IMR-90 (cell line): ENCODE measurements at regions not wholly inside any gene's neighbourhood (a gene's known extent, or its start where the extent isn't known, plus 50 kb on each side); places are given as distances from the start of the nearest gene placed in this dataset.

Source experiments
- ATAC-seq: fragments of 200-7000 bp; cut with Tn5 transposase; 2 replicates; pipeline ENCODE4 v1.9.1; 2020; ENCODE audit warnings: low read depth, mild to moderate bottlenecking, moderate library complexity
- BruUV-seq: library from RNA; stranded (reverse); fragments of 400-500 nt; replicated peaks from 2 replicates; lab custom pipeline; 2021; lab: Mats Ljungman, UMichigan
- CTCF ChIA-PET: fragments of 300-600 bp; formaldehyde crosslinking; extraction: SDS; loops from one replicate; lab custom pipeline; 2021; ENCODE audit warnings: antibody characterized with exemption; lab: Yijun Ruan, JAX
- POLR2A ChIA-PET: fragments of 300-600 bp; sonication (Branson Sonifier 250); formaldehyde crosslinking; loops from one replicate; lab custom pipeline; 2022; ENCODE audit warnings: antibody characterized with exemption; ENCODE audit not compliant: unreplicated experiment; lab: Charles Lee
- DNase-seq: peaks from one replicate; pipeline ENCODE4 v3.0.0; 2013
- H2AFZ ChIP-seq: replicated peaks from 2 replicates; pipeline ENCODE3; 2013; ENCODE audit warnings: low read length, mild to moderate bottlenecking; ENCODE audit not compliant: poor library complexity
- H2AK5ac ChIP-seq: 2 replicates; pipeline ENCODE4 v1.6.1; 2013; ENCODE audit warnings: low read depth, low read length, inconsistent platforms
- H2AK9ac ChIP-seq: replicated peaks from 2 replicates; pipeline ENCODE3; 2013; ENCODE audit warnings: mild to moderate bottlenecking, low read depth, low read length, moderate library complexity; ENCODE audit not compliant: poor library complexity
- H2BK120ac ChIP-seq: 2 replicates; pipeline ENCODE4 v1.6.1; 2013; ENCODE audit warnings: low read depth, low read length, inconsistent platforms
- H2BK15ac ChIP-seq: 3 replicates; pipeline ENCODE4 v1.6.1; 2013; ENCODE audit warnings: low read depth, low read length, inconsistent platforms
- H2BK20ac ChIP-seq: 2 replicates; pipeline ENCODE4 v1.6.1; 2013; ENCODE audit warnings: low read depth, mild to moderate bottlenecking, inconsistent platforms, low read length, moderate library complexity
- H2BK5ac ChIP-seq: 2 replicates; pipeline ENCODE4 v1.6.1; 2013; ENCODE audit warnings: mild to moderate bottlenecking, low read depth, low read length, inconsistent platforms; ENCODE audit not compliant: poor library complexity, severe bottlenecking
- H3K14ac ChIP-seq: replicated peaks from 2 replicates; pipeline ENCODE4 v1.6.1; 2013; ENCODE audit warnings: low read depth, low read length, inconsistent platforms
- H3K18ac ChIP-seq: 2 replicates; pipeline ENCODE4 v1.6.1; 2013; ENCODE audit warnings: low read depth, low read length, control low read depth
- H3K23ac ChIP-seq: 2 replicates; pipeline ENCODE4 v1.6.1; 2013; ENCODE audit warnings: low read depth, low read length, inconsistent platforms
- H3K27ac ChIP-seq: 2 replicates; pipeline ENCODE4 v1.5.1; 2013; ENCODE audit warnings: mild to moderate bottlenecking, control low read depth, low read length; ENCODE audit not compliant: insufficient read depth
- H3K27me3 ChIP-seq: 2 replicates; pipeline ENCODE4 v1.6.1; 2013; ENCODE audit warnings: low read length; ENCODE audit not compliant: control insufficient read depth, insufficient read depth
- H3K36me3 ChIP-seq: 2 replicates; pipeline ENCODE4 v1.6.1; 2013; ENCODE audit warnings: low read length, mixed read lengths; ENCODE audit not compliant: control insufficient read depth, insufficient read depth
- H3K4ac ChIP-seq: 2 replicates; pipeline ENCODE4 v1.6.1; 2013; ENCODE audit warnings: low read depth, low read length, inconsistent platforms
- H3K4me1 ChIP-seq: 2 replicates; pipeline ENCODE4 v1.6.1; 2013; ENCODE audit warnings: low read length, mixed read lengths; ENCODE audit not compliant: control insufficient read depth, insufficient read depth
- H3K4me2 ChIP-seq: 2 replicates; pipeline ENCODE4 v1.6.1; 2013; ENCODE audit warnings: low read depth, mild to moderate bottlenecking, control low read depth, low read length, moderate library complexity
- H3K4me3 ChIP-seq: 2 replicates; pipeline ENCODE4 v1.5.1; 2013; ENCODE audit warnings: low read depth, mild to moderate bottlenecking, control low read depth, low read length, moderate library complexity; ENCODE audit not compliant: insufficient read depth
- H3K56ac ChIP-seq: 2 replicates; pipeline ENCODE4 v1.6.1; 2013; ENCODE audit warnings: low read length, inconsistent platforms; ENCODE audit not compliant: insufficient read depth; ENCODE audit errors: extremely low read depth
- H3K79me1 ChIP-seq, 2 experiments: 2 replicates each; pipeline ENCODE4 v1.6.1; 2013; ENCODE audit warnings: low read length in 2 of 2, inconsistent platforms in 1 of 2, low read depth in 1 of 2
- H3K9ac ChIP-seq: 2 replicates; pipeline ENCODE4 v1.6.1; 2013; ENCODE audit warnings: low read depth, low read length, control low read depth
- H3K9me1 ChIP-seq: 2 replicates; pipeline ENCODE4 v1.6.1; 2013; ENCODE audit warnings: low read length, inconsistent platforms; ENCODE audit not compliant: insufficient read depth
- H3K9me3 ChIP-seq: 2 replicates; pipeline ENCODE4 v1.6.1; 2013; ENCODE audit warnings: low read length; ENCODE audit not compliant: control insufficient read depth, insufficient read depth
- H4K20me1 ChIP-seq: 2 replicates; pipeline ENCODE4 v1.6.1; 2013; ENCODE audit warnings: low read length, inconsistent platforms; ENCODE audit not compliant: insufficient read depth
- H4K5ac ChIP-seq: 2 replicates; pipeline ENCODE4 v1.6.1; 2013; ENCODE audit warnings: mild to moderate bottlenecking, low read depth, low read length, control low read depth
- H4K8ac ChIP-seq, 2 experiments: 2 replicates each; pipeline ENCODE4 v1.6.1; 2013; ENCODE audit warnings: low read depth in 2 of 2, low read length in 2 of 2, control low read depth in 1 of 2, inconsistent platforms in 1 of 2
- H4K91ac ChIP-seq: 2 replicates; pipeline ENCODE4 v1.6.1; 2013; ENCODE audit warnings: low read depth, low read length, inconsistent platforms; ENCODE audit not compliant: insufficient read depth
- CEBPB ChIP-seq: IDR thresholded peaks from 2 replicates; pipeline ENCODE4 v1.6.1; 2012; ENCODE audit warnings: low read depth, low read length, improper control_type of control experiment
- CHD1 ChIP-seq: IDR thresholded peaks from 2 replicates; pipeline ENCODE4 v1.6.1; 2012; ENCODE audit warnings: low read depth, low read length, improper control_type of control experiment
- ELK1 ChIP-seq: fragments of 150-350 bp; IDR thresholded peaks from 2 replicates; pipeline ENCODE4 v1.6.1; 2016; ENCODE audit warnings: low read depth, mild to moderate bottlenecking, low read length, moderate library complexity, borderline replicate concordance
- MAFK ChIP-seq: IDR thresholded peaks from 2 replicates; pipeline ENCODE4 v1.6.1; 2012; ENCODE audit warnings: low read depth, low read length, improper control_type of control experiment
- MXI1 ChIP-seq: IDR thresholded peaks from 2 replicates; pipeline ENCODE4 v1.6.1; 2012; ENCODE audit warnings: low read depth, mild to moderate bottlenecking, low read length, moderate library complexity, borderline replicate concordance
- WGBS, 2 experiments: methylation state at CpG; one replicate each; pipeline versions ENCODE4 v1.1.5 to v1.1.7; 2013; ENCODE audit warnings: missing lambda C conversion rate in 2 of 2; ENCODE audit not compliant: insufficient read length in 1 of 2; ENCODE audit errors: extremely low coverage in 2 of 2; 5-methylcytosine and 5-hydroxymethylcytosine counted together
- dilution Hi-C: fragments of 300-500 bp; cut with HindIII; formaldehyde crosslinking; loops from one replicate; pipeline ENCODE4 v1.14.3; 2018; ENCODE audit warnings: low sequenced_read_pairs; ENCODE audit not compliant: unreplicated experiment
- in situ Hi-C: fragments of 300-500 bp; cut with MboI; formaldehyde crosslinking; loops from 3 replicates; pipeline ENCODE4 v1.14.3; 2019; ENCODE audit warnings: low sequenced_read_pairs, inconsistent platforms, mixed read lengths
- intact Hi-C: fragments of 100-400 bp; cut with micrococcal nuclease; formaldehyde crosslinking; loops from 2 replicates; pipeline ENCODE4 v1.10.0; 2022

- Histone ChIP-seq H3K36me3 (no peaks in the 10 kb centered on the region), H3K23ac (no peak overlapping the region), H3K9ac (no peak overlapping the region), H2AFZ (no peak overlapping the region), H2BK20ac (no peak overlapping the region), H2AK5ac (no peak overlapping the region), H3K4me2 (no peak overlapping the region), H2AK9ac (no peak overlapping the region), H2BK120ac (no peak overlapping the region), H3K56ac (no peak overlapping the region), H4K5ac (no peak overlapping the region), H3K79me1 (no peaks in the 10 kb centered on the region), H2BK15ac (no peak overlapping the region), H3K4me1 (no peaks in the 10 kb centered on the region), H4K91ac (no peak overlapping the region), H4K8ac (no peak overlapping the region), H3K27ac (no peak overlapping the region), H3K27me3 (no peaks in the 10 kb centered on the region), H3K9me3 (no peaks in the 10 kb centered on the region), H3K9me1 (no peaks in the 10 kb centered on the region), H3K4me3 (no peak overlapping the region), H3K4ac (no peak overlapping the region), H3K18ac (no peak overlapping the region), H4K20me1 (no peaks in the 10 kb centered on the region), H2BK5ac (no peak overlapping the region), H3K14ac (no peak overlapping the region)
- TF ChIP-seq CEBPB = no peak
- TF ChIP-seq CHD1 = no peak
- TF ChIP-seq MAFK = no peak
- TF ChIP-seq MXI1 = no peak
- no peak for TF ChIP-seq ELK1
- POLR2A ChIA-PET = no interaction called here
- in situ Hi-C loops (no loop called here), dilution Hi-C loops (no loop called here), intact Hi-C loops (no loop called here)
- DNase-seq = no peak
- no CpG with 5 or more reads among the region's 3 CpGs for WGBS, 2 experiments
- no TSS peak for BruUV-seq
- CTCF ChIA-PET = interaction anchor here (0.6 kb wide), 1 partner anchor 54 kb away, joined by 3 read pairs; no protein-coding TSS in a partner anchor
- no peak for ATAC-seq
Observed at GRCh38 chr14:49314737-49315136, 271.4 kb downstream of the RPS29 start.
